WTC11 (cell line): ENCODE measurements at regions not wholly inside any gene's neighbourhood (a gene's known extent, or its start where the extent isn't known, plus 50 kb on each side); places are given as distances from the start of the nearest gene placed in this dataset.

Source experiments
- CREB1 ChIP-seq: sonication (generic); formaldehyde crosslinking; IDR thresholded peaks from 2 replicates; pipeline ENCODE4 v1.8.0; 2023; ENCODE audit warnings: mild to moderate bottlenecking, missing genetic modification reagents
- CTCF ChIP-seq: fragments of 200-600 bp; IDR thresholded peaks from 2 replicates; pipeline ENCODE4 v1.8.0; 2022; ENCODE audit warnings: antibody characterized with exemption
- ESRRA ChIP-seq: sonication (generic); formaldehyde crosslinking; IDR thresholded peaks from 2 replicates; pipeline ENCODE4 v1.8.1; 2022; ENCODE audit warnings: mild to moderate bottlenecking, missing genetic modification reagents, borderline replicate concordance
- HMGXB4 ChIP-seq: sonication (generic); formaldehyde crosslinking; IDR thresholded peaks from 2 replicates; pipeline ENCODE4 v1.8.1; 2023; ENCODE audit warnings: mild to moderate bottlenecking, moderate library complexity, missing genetic modification reagents
- KAT7 ChIP-seq: sonication (generic); formaldehyde crosslinking; IDR thresholded peaks from 2 replicates; pipeline ENCODE4 v1.8.1; 2023; ENCODE audit warnings: missing genetic modification reagents, mild to moderate bottlenecking, borderline replicate concordance
- MAX ChIP-seq: sonication (generic); formaldehyde crosslinking; IDR thresholded peaks from 2 replicates; pipeline ENCODE4 v1.8.0; 2022; ENCODE audit warnings: mild to moderate bottlenecking, missing genetic modification reagents

GRCh38 chr17:33657181-33657580 lies 364.1 kb upstream of the ASIC2 start:
- TF ChIP-seq CREB1 (CRISPR knock-in tag) (no peak), KAT7 (CRISPR knock-in tag) (no peak), ESRRA (CRISPR knock-in tag) (no peak), MAX (CRISPR knock-in tag) (no peak), CTCF (no peak), HMGXB4 (no peak)
